ENCODE measurements at regions not wholly inside any gene's neighbourhood (a gene's known extent, or its start where the extent isn't known, plus 50 kb on each side); places are given as distances from the start of the nearest gene placed in this dataset.
A peak's percentile ranks its signal among the peaks of the same experiment; 100 is the strongest.

DNA sequence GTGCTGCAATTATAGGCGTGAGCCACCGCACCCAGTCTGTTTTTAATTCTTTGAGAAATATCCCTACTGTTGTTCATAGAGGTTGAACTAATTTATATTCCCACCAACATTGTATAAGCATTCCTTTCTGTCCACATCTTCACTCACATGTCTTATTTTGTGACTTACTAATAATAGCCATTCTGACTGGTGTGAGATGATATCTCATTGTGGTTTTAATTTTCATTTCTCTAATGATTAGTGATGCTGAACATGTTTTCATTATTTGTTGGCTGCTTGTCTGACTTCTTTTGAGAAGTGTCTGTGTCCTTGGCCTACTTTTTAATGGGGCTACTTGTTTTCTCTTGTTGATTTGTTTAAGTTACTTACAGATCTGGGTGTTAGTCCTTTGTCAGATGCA, 310.9 kb upstream of the MAOA start:
- TF ChIP-seq ZFX (IDR thresholded peaks at IDR 0.05), result no peak
- no peak for TF ChIP-seq CTCF (conservative IDR thresholded peaks at IDR 0.05)
- no peak overlapping the region for H3K27ac ChIP-seq

GRCh38 chrX:43349363-43349762, 306.7 kb upstream of the MAOA start:
- TF ChIP-seq CTCF (conservative IDR thresholded peaks at IDR 0.05), result peak; percentile 78
- TF ChIP-seq ZFX (IDR thresholded peaks at IDR 0.05), result no peak
- no peak overlapping the region for H3K27ac ChIP-seq

- no peak overlapping the region for H3K27ac ChIP-seq
- no peak for TF ChIP-seq CTCF (conservative IDR thresholded peaks at IDR 0.05)
- TF ChIP-seq ZFX (IDR thresholded peaks at IDR 0.05), result no peak
Measured at GRCh38 chrX:43350935-43351334, 305.2 kb upstream of the MAOA start.

DNA sequence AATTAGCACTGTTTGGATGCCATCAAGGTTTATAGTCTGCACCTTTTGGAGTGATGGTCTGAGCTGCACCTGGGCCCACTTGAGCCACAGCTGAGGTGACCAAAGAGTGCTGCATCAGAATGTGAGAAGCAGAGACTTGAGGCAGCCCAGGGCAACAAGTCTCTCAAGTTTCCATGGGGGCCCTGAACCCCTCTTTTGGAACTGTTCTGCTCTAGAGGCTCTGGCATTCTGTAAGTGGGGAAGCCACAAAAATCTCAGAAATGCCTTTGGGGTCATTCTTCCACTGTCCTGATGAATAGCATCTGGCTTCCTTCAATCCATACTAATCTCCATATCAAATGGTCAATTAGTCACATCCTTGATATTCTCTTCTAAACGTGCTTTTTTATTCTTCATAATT, 298.4 kb upstream of the MAOA start:
- TF ChIP-seq ZFX (IDR thresholded peaks at IDR 0.05), result no peak
- no peak for TF ChIP-seq CTCF (conservative IDR thresholded peaks at IDR 0.05)

GRCh38 chrX:43373032-43373431, 283.1 kb upstream of the MAOA start:
- H3K27ac ChIP-seq, result no peak overlapping the region
- no peak for TF ChIP-seq ZFX (IDR thresholded peaks at IDR 0.05)
- no peak for TF ChIP-seq CTCF (conservative IDR thresholded peaks at IDR 0.05)

More for the DNA sequence above, 298.4 kb upstream of the MAOA start:
- no peak overlapping the region for H3K27ac ChIP-seq

- TF ChIP-seq ZFX (IDR thresholded peaks at IDR 0.05) (no peak), CTCF (conservative IDR thresholded peaks at IDR 0.05) (no peak)
- no peak overlapping the region for H3K27ac ChIP-seq
Measured at GRCh38 chrX:43375136-43375535, 281.0 kb upstream of the MAOA start.

GRCh38 chrX:43380704-43381103, 275.4 kb upstream of the MAOA start:
- TF ChIP-seq ZFX (IDR thresholded peaks at IDR 0.05) (no peak), CTCF (conservative IDR thresholded peaks at IDR 0.05) (no peak)
- no peak overlapping the region for H3K27ac ChIP-seq
